ENCODE measurements at regions not wholly inside any gene's neighbourhood (a gene's known extent, or its start where the extent isn't known, plus 50 kb on each side); places are given as distances from the start of the nearest gene placed in this dataset.
A peak's percentile ranks its signal among the peaks of the same experiment; 100 is the strongest.

GRCh38 chr6:163777716-163778115, 363.2 kb downstream of the QKI start:
- DNase-seq (ENCODE audit: unreplicated experiment) = no peak
- no peaks in the 10 kb centered on the region for H3K9me3 Mint-ChIP-seq (ENCODE audit: unreplicated experiment)
- no peak overlapping the region for H3K27ac Mint-ChIP-seq (ENCODE audit: low read depth, unreplicated experiment)
- ChIA-PET CTCF (interaction anchor here (0.6 to 1.2 kb wide), 4 partner anchors 9 to 301 kb away, joined by 3 to 4 read pairs (median 4); no protein-coding TSS in a partner anchor), POLR2A (no interaction called here)
- TF ChIP-seq CTCF (IDR thresholded peaks at IDR 0.05; ENCODE audit: unreplicated experiment) = no peak
- H3K27me3 Mint-ChIP-seq (ENCODE audit: insufficient read depth, unreplicated experiment) = no peaks in the 10 kb centered on the region
- peaks cover 5% of the 10 kb centered on the region for H3K4me1 Mint-ChIP-seq (ENCODE audit: insufficient read depth, unreplicated experiment)
- BruUV-seq (replicated peaks) = no TSS peak
- no peaks in the 10 kb centered on the region for H3K36me3 Mint-ChIP-seq (ENCODE audit: insufficient read depth, unreplicated experiment)
- intact Hi-C loops (cut with micrococcal nuclease) = no loop called here
- no peak overlapping the region for H3K4me3 Mint-ChIP-seq (ENCODE audit: unreplicated experiment)

- POLR2A ChIA-PET = no interaction called here
- no peaks in the 10 kb centered on the region for H3K4me1 Mint-ChIP-seq (ENCODE audit: insufficient read depth, unreplicated experiment)
- DNase-seq (ENCODE audit: unreplicated experiment) = no peak
Measured at GRCh38 chr6:163776906-163777686, 362.6 kb downstream of the QKI start.

GRCh38 chr6:163776196-163776905, 361.8 kb downstream of the QKI start:
- CTCF ChIA-PET = interaction anchor here (0.6 to 1.0 kb wide), 4 partner anchors 10 to 180 kb away, joined by 3 read pairs; no protein-coding TSS in a partner anchor
- no TSS peak for BruUV-seq (replicated peaks)
- Mint-ChIP-seq H3K27me3 (ENCODE audit: insufficient read depth, unreplicated experiment) (no peaks in the 10 kb centered on the region), H3K27ac (ENCODE audit: low read depth, unreplicated experiment) (no peak overlapping the region), H3K4me3 (ENCODE audit: unreplicated experiment) (no peak overlapping the region), H3K4me1 (ENCODE audit: insufficient read depth, unreplicated experiment) (no peaks in the 10 kb centered on the region), H3K36me3 (ENCODE audit: insufficient read depth, unreplicated experiment) (no peaks in the 10 kb centered on the region), H3K9me3 (ENCODE audit: unreplicated experiment) (no peaks in the 10 kb centered on the region)
- intact Hi-C loops (cut with micrococcal nuclease) = no loop called here
- DNase-seq (ENCODE audit: unreplicated experiment) = no peak
- no peak for TF ChIP-seq CTCF (IDR thresholded peaks at IDR 0.05; ENCODE audit: unreplicated experiment)
- POLR2A ChIA-PET = no interaction called here

More at GRCh38 chr6:163776906-163777686, 362.6 kb downstream of the QKI start:
- TF ChIP-seq CTCF (IDR thresholded peaks at IDR 0.05; ENCODE audit: unreplicated experiment) = no peak
- Mint-ChIP-seq H3K9me3 (ENCODE audit: unreplicated experiment) (no peaks in the 10 kb centered on the region), H3K4me3 (ENCODE audit: unreplicated experiment) (no peak overlapping the region), H3K36me3 (ENCODE audit: insufficient read depth, unreplicated experiment) (no peaks in the 10 kb centered on the region), H3K27ac (ENCODE audit: low read depth, unreplicated experiment) (no peak overlapping the region), H3K27me3 (ENCODE audit: insufficient read depth, unreplicated experiment) (no peaks in the 10 kb centered on the region)
- CTCF ChIA-PET = interaction anchor here (1.0 to 1.2 kb wide), 3 partner anchors 9 to 300 kb away, joined by 3 to 4 read pairs (median 4); no protein-coding TSS in a partner anchor
- no TSS peak for BruUV-seq (replicated peaks)
- intact Hi-C loops (cut with micrococcal nuclease) = no loop called here

GRCh38 chr6:163775313-163775712, 360.8 kb downstream of the QKI start:
- no peak overlapping the region for H3K4me3 Mint-ChIP-seq (ENCODE audit: unreplicated experiment)
- H3K4me1 Mint-ChIP-seq (ENCODE audit: insufficient read depth, unreplicated experiment) = no peaks in the 10 kb centered on the region
- H3K36me3 Mint-ChIP-seq (ENCODE audit: insufficient read depth, unreplicated experiment) = no peaks in the 10 kb centered on the region
- no peak for TF ChIP-seq CTCF (IDR thresholded peaks at IDR 0.05; ENCODE audit: unreplicated experiment)
- no peak overlapping the region for H3K27ac Mint-ChIP-seq (ENCODE audit: low read depth, unreplicated experiment)
- no peaks in the 10 kb centered on the region for H3K27me3 Mint-ChIP-seq (ENCODE audit: insufficient read depth, unreplicated experiment)
- POLR2A ChIA-PET = interaction anchor here (0.7 to 1.6 kb wide), 3 partner anchors 10 to 44 kb away, joined by 3 to 4 read pairs (median 4); no protein-coding TSS in a partner anchor
- intact Hi-C loops (cut with micrococcal nuclease) = no loop called here
- BruUV-seq (replicated peaks) = no TSS peak
- CTCF ChIA-PET = interaction anchor here (0.6 to 1.0 kb wide), 6 partner anchors 8 to 181 kb away, joined by 3 to 5 read pairs (median 3); no protein-coding TSS in a partner anchor
- DNase-seq (ENCODE audit: unreplicated experiment) = peak; percentile 64
- H3K9me3 Mint-ChIP-seq (ENCODE audit: unreplicated experiment) = no peaks in the 10 kb centered on the region
